ENCODE measurements at regions not wholly inside any gene's neighbourhood (a gene's known extent, or its start where the extent isn't known, plus 50 kb on each side); places are given as distances from the start of the nearest gene placed in this dataset.
"Not testable (repeated sequence)": the region's sequence is repeated elsewhere in the genome, so short reads cannot be mapped to it uniquely, and the experiment has no call there.

DNA sequence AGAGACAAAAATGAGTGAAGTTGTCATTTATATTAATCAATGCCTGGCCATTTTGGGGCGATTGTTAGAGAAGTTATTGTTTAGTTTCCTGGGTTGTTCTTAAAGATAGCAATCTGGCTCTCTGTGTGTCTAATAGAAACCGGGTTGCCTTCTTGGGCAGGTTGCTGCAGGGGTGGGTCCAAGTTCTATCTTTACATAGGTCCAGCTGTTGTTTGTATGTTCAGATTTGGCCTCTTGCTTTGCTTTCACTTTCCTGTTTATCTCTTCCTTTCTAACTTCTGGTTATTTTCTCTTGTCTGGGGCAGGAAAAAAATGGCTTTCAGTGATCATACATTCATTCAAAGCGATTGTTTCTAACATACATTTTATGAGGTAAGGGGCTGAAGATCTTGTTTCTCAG is 128.4 kb upstream of the NOX3 start:
- DNase-seq (ENCODE audit: low spot score), result no peak

DNA sequence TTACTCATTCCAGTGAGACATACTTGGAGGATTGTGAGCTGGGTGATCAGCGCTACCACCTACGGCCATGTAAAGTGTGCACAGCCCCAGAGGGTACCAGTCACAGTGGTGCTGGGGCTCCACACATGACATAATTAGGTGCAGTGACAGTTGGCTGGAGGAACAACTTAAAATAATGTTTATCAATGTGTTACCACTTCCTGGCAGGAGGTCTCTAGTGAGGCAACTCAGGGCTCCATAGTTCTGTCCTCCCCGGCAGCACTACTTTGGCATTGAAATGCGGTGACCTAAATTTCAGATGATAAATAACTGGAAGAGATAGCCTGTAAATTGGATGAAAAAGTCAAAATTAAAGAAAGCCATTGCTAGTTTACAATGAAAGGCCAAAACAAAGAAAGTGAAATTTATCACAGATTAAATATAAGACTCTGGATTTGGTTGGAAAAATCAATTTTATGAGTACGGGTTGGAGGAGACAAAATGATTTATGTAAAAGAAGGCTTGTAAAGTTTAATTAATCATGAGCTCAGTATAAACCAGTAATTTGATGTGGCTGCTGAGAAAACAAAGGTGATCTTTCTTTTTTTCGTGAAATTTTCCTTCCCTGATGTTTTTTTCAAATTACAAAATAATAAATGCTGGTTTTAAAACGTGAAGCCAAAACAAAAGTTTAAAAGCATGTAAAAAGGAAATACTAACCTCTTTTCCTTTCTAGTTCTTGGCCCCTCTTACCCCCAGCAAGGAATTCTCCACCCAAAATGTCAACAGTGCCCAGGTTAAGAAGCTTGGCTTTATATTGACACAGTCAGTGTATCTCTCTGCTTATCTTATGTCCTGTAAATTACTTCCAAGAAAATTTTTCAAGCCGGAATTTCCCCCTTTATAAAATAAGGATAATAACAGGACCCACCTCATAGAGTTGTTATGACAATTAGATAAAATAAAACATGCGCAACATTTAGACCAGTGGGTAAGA is 126.7 kb upstream of the NOX3 start:
- DNase-seq (ENCODE audit: low spot score), result no peak

DNA sequence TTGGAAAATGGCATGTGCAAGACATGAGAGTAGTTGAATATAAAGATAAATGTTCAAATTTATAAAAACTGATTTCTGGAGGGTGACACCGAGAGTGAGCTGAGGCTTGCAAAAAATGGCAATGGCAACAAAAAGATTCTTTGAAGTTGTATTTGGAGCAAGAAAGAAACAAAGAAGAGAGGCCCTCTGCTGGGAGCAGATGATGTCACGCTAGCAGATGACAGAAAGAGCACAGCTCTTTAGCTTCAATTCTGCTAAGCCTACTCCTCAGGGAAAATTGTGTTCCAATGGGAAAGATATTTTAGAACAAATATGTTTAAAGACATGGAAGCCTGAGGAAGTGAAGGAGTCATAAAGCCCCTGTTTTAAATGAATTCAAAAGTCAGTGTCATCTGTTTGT is 125.3 kb upstream of the NOX3 start:
- no peak for DNase-seq (ENCODE audit: low spot score)

DNA sequence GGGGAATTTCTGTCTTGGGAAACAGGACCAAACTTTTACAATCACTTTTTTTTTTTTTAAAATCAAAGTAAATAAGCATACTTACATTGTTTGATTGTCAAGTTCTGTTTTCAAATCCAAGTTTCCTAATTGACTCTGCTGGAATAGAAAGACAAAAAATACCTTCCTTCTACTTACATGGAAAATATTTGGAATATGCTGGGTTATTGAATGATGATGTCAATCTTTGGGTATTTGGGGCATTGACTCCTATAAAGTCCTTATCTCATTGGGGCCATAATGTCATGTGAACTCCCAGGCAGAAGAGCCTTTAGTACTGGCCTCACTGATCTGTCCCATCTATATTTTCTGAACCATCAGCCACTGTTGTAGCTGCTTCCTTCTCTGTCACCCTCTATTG is 122.6 kb upstream of the NOX3 start:
- DNase-seq (ENCODE audit: low spot score), result no peak

DNA sequence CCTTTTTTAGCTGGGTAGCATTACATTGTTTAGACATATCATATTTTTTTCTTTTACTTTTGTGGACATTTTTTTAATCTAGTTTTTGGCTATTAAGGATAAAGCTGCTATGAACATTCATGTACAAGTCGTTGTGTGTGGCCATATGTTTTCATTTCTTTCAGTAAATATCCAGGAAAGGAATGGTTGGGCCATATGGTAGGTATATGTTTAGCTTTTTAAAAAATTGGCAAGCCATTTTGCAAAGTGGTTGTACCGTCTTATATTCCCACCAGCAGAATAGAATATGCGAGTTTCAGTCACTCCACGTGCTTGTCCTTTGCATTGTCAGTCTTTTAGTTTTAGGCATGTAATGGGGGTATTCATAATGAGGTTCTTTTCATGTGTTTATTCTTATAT is 106.3 kb upstream of the NOX3 start:
- no peak for DNase-seq (ENCODE audit: low spot score)

DNA sequence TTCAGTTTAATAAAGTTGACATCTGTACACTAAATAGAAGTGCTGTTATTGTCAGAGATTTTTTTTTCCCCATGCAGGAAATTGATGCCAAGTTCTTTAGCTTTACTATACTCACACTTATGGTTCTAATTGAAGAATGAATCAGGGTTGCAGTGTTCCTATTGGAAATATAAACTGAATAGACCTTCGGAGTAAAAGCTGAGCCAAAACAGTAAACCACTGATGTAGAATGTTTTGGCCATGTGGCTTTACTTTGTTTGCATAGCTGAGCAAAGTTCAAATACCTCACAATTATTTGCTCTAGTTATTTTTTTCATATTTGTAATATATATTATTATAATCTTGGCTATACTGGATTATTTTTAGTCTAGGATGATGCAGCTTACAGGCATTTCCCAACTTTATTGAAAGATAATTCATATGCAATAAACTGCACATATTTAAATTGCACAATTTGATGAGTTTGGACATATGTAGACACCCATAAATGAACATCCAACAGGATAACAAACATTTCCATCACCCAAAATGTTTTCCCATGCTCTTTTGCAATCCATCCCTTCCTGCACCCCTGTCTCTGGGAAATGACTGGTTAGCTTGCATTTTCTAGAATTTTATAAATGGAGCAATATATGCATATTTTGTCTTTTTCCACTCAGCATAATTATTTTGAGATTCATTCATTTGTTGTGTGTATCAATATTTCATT is 105.8 kb upstream of the NOX3 start:
- DNase-seq (ENCODE audit: low spot score), result no peak

DNA sequence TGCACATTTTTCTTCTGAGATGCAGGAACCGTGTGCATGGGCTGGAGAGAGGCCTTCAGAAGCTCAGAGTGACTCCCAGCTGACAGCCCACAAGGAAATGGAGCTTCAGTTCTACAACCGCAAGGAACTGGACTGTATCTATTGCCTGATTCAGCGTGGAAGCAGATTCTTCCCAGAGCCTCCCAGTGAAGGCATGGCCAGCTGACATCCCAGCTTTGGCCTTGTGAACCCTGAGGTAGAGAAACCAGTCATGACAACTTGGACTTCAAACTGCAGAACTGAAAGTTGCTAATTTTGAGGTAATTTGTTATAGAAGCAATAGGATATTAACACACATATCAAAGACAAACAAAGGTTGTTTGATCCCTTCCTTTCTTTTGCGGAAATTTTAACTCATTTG is 94.3 kb upstream of the NOX3 start:
- no peak for DNase-seq (ENCODE audit: low spot score)

DNA sequence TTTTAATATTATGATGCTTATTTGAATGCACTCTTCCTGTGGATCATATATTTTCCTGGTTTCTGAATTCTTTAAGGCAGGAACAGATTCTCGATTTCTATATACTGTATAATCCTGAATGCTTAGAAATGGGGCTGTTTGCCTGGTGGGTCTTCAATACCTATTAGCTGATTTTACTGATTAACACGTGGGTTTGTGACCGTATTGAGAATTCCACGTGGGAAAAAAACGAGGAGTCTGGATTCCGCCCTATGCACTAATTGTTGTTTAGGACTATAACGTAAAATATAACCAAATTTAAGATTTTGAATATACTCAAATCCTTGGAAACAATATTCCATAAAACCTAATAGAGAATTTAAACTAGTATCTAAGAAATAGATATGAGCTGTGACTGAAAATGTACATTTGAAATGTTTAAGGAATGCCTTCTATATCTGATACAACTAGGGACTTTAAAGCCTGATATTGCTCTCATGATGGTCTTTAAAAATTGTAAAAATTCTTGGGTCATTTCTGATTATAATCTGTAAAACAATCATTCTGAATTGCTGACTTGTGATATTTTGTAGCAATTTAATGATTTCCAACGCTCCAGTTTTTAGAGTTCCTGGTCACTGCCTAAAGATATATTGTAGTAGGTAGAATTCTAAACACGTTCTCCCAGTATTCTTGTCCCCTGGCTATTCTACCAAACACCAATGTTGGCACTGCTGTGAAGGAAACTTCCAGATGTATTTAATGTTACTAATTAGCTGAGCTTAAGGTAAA is 93.6 kb upstream of the NOX3 start:
- no peak for DNase-seq (ENCODE audit: low spot score)

DNA sequence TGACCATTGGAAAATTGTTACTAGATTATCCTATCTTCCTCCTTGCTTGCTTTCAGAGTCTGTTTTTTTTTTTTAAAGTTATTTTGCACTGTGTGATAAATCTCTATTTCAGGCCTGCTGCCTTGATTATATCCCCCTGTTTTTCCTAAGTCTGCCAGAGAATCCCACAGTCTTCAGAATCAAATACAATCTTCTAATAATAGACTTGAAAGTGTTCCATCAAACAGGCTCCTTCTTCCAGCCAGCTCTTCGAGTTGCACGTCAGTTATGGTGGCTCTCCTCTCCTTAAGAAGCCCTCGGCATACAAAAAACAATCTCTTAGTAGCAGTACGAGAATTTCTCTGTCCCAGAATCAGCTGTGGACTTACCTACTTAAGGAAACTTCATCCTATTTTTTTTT is 92.9 kb upstream of the NOX3 start:
- DNase-seq (ENCODE audit: low spot score), result no peak

DNA sequence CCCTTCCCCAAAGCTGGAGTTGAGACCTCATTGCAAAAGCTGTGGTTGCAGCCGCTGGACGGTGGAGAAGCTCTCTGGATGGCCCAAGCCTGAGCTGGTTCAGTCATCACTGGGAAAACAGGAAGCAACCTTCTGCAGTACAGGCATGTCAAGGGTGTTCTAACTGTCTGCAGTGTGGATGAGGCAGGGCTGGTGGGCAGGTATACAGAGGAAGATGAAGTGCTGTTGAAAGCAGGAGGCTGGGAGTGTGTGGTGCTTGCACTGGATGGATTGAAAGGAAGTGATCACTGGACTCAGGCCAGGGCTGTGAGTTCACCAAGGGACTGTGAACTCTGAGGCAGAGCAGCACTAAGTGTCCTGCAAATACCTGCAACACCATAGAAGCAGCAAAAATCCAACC is 89.0 kb upstream of the NOX3 start:
- DNase-seq (ENCODE audit: low spot score), result no peak

DNA sequence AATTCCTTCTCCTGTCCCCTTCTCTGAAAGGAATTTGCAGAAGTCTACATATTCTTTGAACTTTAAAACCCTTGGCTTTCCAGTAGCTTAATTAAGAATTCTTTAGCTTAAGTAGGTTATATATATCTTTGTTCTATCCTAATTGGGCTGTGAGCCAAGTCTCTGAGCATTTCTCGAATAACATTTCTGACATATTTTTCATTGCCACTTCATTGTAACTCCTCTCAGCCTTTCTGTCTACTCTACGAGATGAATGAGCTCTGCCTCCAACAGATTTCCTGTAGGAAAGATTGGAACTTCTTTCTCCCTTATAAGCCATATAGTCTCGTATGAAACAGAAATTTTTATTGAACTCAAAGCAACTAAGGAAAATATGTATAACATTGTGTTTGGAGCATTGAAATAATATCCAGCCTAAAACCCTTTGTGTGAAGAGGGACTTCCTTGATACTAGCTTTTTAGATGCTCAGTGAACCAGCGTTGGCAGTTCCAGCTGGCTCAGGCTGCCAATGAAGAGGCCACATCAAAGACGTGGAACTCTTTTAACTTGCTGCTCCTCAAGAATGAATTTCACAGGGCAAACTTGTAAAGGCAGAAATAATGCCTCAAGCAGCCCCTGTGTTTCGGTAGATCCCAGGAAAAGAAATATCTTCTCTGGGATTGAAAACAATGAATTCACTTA is 87.7 kb upstream of the NOX3 start:
- no peak for DNase-seq (ENCODE audit: low spot score)

DNA sequence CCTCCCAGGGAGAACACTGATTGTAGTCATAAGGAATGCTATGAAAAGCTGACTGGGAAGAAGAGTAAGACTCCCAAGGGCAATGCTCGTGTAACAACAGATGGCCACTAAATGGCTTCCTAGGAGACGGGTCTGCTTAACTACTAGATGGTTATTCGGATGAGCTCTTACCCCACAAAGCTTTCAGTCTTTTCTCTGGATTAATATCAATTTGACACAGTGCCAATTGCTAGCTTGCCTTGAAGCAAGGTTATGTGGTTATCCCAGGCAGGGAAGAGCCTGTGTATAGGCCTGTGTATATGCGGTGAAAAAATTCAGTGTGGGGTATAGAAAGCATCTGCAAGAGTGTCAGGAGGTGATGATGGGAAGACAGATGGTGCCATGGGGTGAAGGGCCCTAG is 86.4 kb upstream of the NOX3 start:
- DNase-seq (ENCODE audit: low spot score), result no peak

DNA sequence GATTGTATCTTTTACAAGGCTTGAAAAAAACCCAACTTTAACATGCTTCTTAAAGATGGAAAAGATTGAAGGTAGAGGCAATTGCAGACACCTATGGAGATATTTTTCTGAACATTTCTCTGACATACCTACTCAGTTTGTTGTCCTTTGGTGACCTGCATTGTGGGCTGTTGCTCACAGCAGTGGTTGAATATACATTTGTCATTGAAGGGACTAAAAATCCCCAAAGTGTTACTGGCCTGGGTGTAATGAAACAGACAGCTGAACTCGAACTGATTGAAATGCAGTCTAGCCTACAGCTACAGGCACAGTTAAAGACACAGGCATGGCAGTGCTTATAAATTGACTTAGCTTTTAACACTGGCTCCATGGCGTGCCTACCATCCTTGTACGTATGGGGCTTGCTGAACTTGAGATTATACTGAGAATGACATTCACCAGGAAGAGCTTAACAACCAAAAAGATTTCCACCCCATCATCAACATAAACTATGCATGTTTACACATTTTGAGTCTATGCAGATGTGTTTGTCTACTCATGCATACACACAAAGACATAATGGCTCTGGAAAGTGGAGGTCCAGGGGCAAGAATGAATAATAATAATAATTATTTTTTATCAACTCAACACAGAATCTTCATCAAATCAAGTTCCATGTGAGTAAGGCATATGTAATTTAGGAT is 83.2 kb upstream of the NOX3 start:
- no peak for DNase-seq (ENCODE audit: low spot score)

DNA sequence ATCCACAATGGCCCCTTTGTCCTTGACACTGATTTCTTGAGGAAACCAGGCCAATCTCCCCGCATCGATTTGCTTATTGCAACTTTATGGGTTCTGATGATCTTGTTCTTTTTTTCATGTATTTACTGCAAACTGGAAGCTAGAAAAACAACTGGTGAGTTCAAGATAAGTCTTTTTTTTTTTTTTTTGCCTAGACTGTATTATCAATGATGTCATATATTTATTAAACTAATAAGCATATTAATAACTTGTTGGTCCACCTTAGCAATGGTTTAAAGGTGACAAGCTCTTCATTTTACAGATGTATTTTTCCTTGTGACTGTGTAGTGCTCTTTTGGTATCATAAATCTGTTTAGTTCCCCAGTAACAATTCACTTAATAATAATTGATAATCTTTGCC is 79.0 kb upstream of the NOX3 start:
- DNase-seq (ENCODE audit: low spot score), result no peak

DNA sequence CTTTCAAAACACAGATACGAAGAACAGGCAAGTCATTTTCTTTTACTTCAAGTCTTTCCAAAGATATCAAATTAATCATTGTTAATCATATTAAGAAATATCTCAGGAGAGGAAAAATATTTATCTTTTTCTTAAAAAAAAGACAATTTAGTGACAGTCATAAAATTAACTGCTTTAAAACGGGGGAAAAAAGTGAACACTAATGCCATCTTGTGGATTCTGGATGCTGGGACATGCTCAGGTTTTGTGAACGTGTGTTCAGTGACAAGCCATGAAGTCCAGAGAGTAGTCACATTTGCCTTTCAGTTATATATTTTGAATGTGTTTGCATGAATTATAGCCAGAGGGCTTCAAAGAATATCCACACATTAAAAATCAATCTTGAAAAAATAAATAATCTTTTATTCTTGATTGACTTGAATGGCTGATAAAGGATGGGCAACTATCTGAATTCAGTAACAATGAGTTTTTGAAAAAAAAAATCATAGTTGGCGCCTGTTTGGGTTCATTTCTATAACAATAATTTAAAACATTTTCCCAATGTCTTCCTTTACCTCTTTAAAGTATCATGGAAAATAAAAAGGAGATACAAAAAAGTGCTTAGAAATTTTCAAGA is 74.7 kb upstream of the NOX3 start:
- no peak for DNase-seq (ENCODE audit: low spot score)

DNA sequence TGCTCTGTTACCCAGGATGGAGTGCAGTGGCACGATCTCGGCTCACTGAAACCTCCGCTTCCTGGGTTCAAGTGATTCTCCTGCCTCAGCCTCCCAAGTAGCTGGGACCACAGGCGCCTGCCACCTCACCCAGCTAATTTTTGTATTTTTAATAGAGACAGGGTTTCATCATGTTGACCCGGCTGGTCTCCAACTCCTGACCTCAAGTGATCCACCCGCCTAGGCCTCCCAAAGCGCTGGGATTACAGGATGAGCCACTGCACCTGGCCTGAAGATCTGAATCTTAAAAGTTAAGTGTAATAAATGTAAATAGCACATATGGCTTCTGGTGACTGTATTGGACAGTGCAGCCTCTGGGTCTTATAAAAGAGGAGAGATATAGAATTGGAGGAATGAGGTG is 74.2 kb upstream of the NOX3 start:
- DNase-seq (ENCODE audit: low spot score), result not testable (repeated sequence)

DNA sequence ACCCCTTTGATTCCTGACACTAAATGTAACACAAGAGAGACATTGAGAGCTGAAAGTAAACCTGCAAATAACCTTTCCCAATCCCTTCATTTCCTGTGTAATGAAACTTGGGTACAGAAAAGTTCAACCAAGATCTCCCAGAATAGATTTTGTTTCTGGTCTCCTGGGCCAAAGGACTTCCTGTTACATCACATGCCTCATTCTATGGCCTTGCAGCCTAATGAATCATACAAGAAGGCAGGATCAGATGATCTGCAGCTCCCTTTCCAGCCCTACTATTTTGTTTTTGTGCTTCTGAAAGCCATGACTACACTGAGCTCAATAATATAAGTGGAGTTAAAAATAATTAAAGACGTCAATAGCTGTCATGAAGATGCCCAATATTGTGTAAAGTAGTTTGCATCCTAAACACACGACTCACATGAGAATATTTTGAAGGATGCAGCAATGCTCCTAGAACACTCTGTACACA is 73.4 kb upstream of the NOX3 start:
- DNase-seq (ENCODE audit: low spot score), result no peak

DNA sequence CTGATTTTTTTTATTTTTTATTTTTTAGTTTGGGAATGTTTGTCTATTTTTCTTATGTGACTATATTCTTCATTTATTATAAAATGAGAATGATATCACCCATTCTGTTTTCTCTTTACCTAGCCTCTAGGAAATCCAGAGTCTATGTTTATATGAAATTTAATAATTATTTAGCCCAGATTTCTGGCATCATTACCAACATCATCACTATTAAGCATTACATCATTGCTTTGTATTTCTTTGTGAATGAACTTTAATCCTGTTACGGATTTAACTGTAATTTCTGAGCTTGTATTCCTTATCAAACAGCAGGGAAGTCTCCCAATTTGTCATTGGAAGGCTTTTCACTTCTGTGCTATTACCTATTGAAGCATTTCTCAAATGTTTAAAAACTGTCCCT is 72.7 kb upstream of the NOX3 start:
- DNase-seq (ENCODE audit: low spot score), result no peak

DNA sequence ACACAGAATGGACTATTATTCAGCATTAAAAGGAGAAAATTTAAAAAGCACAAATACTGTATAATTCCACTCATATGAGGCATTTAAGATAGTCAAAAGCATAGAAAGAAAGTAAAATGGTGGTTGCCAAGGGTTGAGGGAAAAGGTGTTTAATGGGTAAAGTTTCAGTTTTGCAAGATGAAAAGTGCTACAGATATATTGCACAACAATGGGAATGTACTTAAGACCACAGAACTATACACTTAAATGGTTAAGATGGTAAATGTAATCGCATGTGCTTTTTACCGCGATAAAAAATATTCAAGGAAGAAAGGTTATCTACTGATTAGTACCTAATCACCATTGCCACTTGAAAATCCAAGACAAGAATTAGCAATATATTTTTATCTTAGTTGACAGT is 71.8 kb upstream of the NOX3 start:
- DNase-seq (ENCODE audit: low spot score), result no peak

DNA sequence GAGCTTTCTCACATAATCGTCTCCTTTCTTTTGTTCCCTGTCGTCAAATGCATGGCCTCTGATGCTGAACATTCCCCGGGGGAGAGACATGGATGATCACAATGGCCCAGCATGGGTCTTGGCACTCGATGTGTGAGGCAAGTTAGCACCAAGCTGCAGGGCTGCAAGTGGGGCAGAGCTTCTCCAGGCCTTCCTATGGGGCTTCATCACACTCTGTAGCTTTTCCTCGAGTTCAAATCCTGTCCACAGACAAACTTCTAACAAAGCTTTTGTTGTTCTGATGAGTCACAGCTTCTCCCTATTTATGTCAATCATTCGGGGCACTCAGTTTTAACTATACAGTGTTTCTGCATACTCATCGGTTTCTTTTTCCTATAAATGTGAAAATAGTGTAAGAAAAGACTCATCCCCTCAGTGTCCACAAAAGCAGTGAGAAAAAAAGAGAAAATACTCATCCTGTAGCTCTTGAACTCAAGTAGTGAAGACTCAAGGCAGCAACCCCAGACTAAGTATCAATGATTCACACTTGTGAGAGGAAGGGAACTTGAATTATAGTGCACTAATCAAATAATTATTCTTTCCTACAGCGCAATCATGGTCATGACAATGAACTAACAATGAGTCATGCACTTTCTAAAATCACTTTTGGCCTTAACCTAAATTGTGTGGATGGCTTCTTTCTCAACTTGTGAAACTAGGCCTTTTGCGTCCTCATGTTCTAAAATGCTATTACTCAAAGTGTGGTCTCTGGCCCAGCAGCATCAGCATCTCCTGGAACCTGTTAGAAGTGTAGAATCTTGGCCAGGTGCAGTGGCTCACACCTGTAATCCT is 68.4 kb upstream of the NOX3 start:
- no peak for DNase-seq (ENCODE audit: low spot score)

Measured in hematopoietic multipotent progenitor cell treated with erythropoietin and hydrocortisone succinate and interleukin-3 and kit ligand, for 15 days (in vitro differentiated cells).